GM19025 (cell line): ENCODE measurements at regions not wholly inside any gene's neighbourhood (a gene's known extent, or its start where the extent isn't known, plus 50 kb on each side); places are given as distances from the start of the nearest gene placed in this dataset.
"Not testable (repeated sequence)": the region's sequence is repeated elsewhere in the genome, so short reads cannot be mapped to it uniquely, and the experiment has no call there.

ENCODE experiments used
- ATAC-seq: cut with Tn5 transposase; IDR thresholded peaks from one replicate; pipeline ENCODE4 v1.9.1; 2021; ENCODE audit warnings: mild to moderate bottlenecking, low read depth, moderate library complexity; ENCODE audit not compliant: unreplicated experiment

GRCh38 chr1:143709606-143710259, 262.1 kb downstream of the FAM72C start:
- ATAC-seq, result not testable (repeated sequence)

GRCh38 chr1:143702739-143703138, 269.0 kb downstream of the FAM72C start:
- ATAC-seq, result not testable (repeated sequence)

GRCh38 chr1:143699731-143700130, 272.1 kb downstream of the FAM72C start:
- no peak for ATAC-seq

GRCh38 chr1:143699115-143699514, 272.7 kb downstream of the FAM72C start:
- no peak for ATAC-seq

- no peak for ATAC-seq
Observed at GRCh38 chr1:143698016-143698415, 273.8 kb downstream of the FAM72C start.

GRCh38 chr1:143694085-143694484, 277.7 kb downstream of the FAM72C start:
- ATAC-seq, result no peak

GRCh38 chr1:143691971-143692529, 279.7 kb downstream of the FAM72C start:
- no peak for ATAC-seq

GRCh38 chr1:143691400-143691891, 280.3 kb downstream of the FAM72C start:
- ATAC-seq, result no peak

- ATAC-seq, result no peak
Observed at GRCh38 chr1:143689781-143690180, 282.0 kb downstream of the FAM72C start.

- ATAC-seq, result no peak
Observed at GRCh38 chr1:143680304-143680703, 291.5 kb downstream of the FAM72C start.

- no peak for ATAC-seq
Observed at GRCh38 chr1:143672983-143673382, 298.8 kb downstream of the FAM72C start.

- no peak for ATAC-seq
Observed at GRCh38 chr1:143667730-143668129, 304.1 kb downstream of the FAM72C start.

- ATAC-seq, result no peak
Observed at GRCh38 chr1:143666851-143667250, 304.9 kb downstream of the FAM72C start.

- no peak for ATAC-seq
Observed at GRCh38 chr1:143665606-143666005, 306.2 kb downstream of the FAM72C start.

GRCh38 chr1:143663056-143663455, 308.7 kb downstream of the FAM72C start:
- not testable (repeated sequence) for ATAC-seq

- ATAC-seq, result no peak
Observed at GRCh38 chr1:143661418-143662101, 310.2 kb downstream of the FAM72C start.

GRCh38 chr1:143660354-143660941, 311.3 kb downstream of the FAM72C start:
- ATAC-seq, result no peak

GRCh38 chr1:143653429-143653802, 318.4 kb downstream of the FAM72C start:
- ATAC-seq, result no peak

- no peak for ATAC-seq
Observed at GRCh38 chr1:143652744-143653428, 318.9 kb downstream of the FAM72C start.

- no peak for ATAC-seq
Observed at GRCh38 chr1:143652187-143652586, 319.6 kb downstream of the FAM72C start.
